Spleen (tissue), 11 donors: ENCODE measurements at regions not wholly inside any gene's neighbourhood (a gene's known extent, or its start where the extent isn't known, plus 50 kb on each side); places are given as distances from the start of the nearest gene placed in this dataset.
"Not testable (repeated sequence)": the region's sequence is repeated elsewhere in the genome, so short reads cannot be mapped to it uniquely, and the experiment has no call there.

Experiments used
- DNase-seq: peaks from one replicate; pipeline ENCODE4 v3.0.0-alpha.2; 2020
- H3K27ac ChIP-seq, 8 donors: fragments of 200-600 bp; sonication (generic) in 7 of 8; 1 replicate in 4 of 8; 2 replicates in 4 of 8; pipeline versions ENCODE4 v1.5.0 to v1.8.0; 2016 to 2021; ENCODE audit warnings: inconsistent platforms in 4 of 8, mild to moderate bottlenecking in 4 of 8, moderate library complexity in 1 of 8
- H3K27me3 ChIP-seq, 7 donors: fragments of 200-600 bp; sonication (generic) in 6 of 7; replicated peaks in 1 of 7; 1 replicate in 4 of 7; 2 replicates in 3 of 7; pipeline versions ENCODE4 v1.5.0 to v1.8.0; 2016 to 2021; ENCODE audit warnings: inconsistent platforms in 3 of 7, mild to moderate bottlenecking in 1 of 7
- H3K36me3 ChIP-seq, 6 donors: fragments of 200-600 bp; sonication (generic) in 5 of 6; 1 replicate in 4 of 6; 2 replicates in 2 of 6; pipeline versions ENCODE4 v1.5.0 to v1.8.0; 2016 to 2021; ENCODE audit warnings: inconsistent platforms in 2 of 6
- H3K4me1 ChIP-seq, 6 donors: fragments of 200-600 bp; sonication (generic) in 5 of 6; 1 replicate in 3 of 6; 2 replicates in 3 of 6; pipeline versions ENCODE4 v1.5.0 to v1.8.0; 2016 to 2021; ENCODE audit warnings: inconsistent platforms in 3 of 6
- H3K4me3 ChIP-seq, 8 donors: fragments of 200-600 bp; sonication (generic) in 7 of 8; 1 replicate in 4 of 8; 2 replicates in 4 of 8; pipeline versions ENCODE4 v1.5.0 to v1.8.0; 2016 to 2021; ENCODE audit warnings: inconsistent platforms in 4 of 8, mild to moderate bottlenecking in 4 of 8, moderate library complexity in 2 of 8
- H3K9me3 ChIP-seq, 8 donors: fragments of 200-600 bp; sonication (generic) in 7 of 8; 1 replicate in 4 of 8; 2 replicates in 4 of 8; pipeline versions ENCODE4 v1.5.0 to v1.8.0; 2016 to 2021; ENCODE audit warnings: inconsistent platforms in 4 of 8
- CTCF ChIP-seq, 11 experiments: fragments of 200-600 bp in 7 of 11; fragments of 450-650 bp in 4 of 11; sonication (generic) in 4 of 11; IDR thresholded peaks in 8 of 11; conservative IDR thresholded peaks in 3 of 11; 1 replicate in 7 of 11; 2 replicates in 4 of 11; pipeline versions ENCODE4 v1.4.0 to v1.8.0; 2016 to 2021; ENCODE audit warnings: antibody characterized with exemption in 11 of 11, inconsistent platforms in 4 of 11, mild to moderate bottlenecking in 1 of 11
- POLR2A ChIP-seq, 3 donors: fragments of 450-650 bp; IDR thresholded peaks; one replicate each; pipeline ENCODE4 v1.5.1; 2017; ENCODE audit warnings: antibody characterized with exemption in 3 of 3, mild to moderate bottlenecking in 1 of 3
- POLR2AphosphoS5 ChIP-seq, 3 donors: sonication (generic); formaldehyde crosslinking; IDR thresholded peaks; one replicate each; pipeline ENCODE4 v1.5.1; 2017; ENCODE audit warnings: antibody characterized with exemption in 3 of 3
- WGBS, 5 donors: extraction: QIAGEN DNeasy Blood & Tissue Kit in 3 of 5; methylation state at CpG; one replicate each; pipeline versions ENCODE4 v1.1.5 to v1.1.7; 2013 to 2018; 5-methylcytosine and 5-hydroxymethylcytosine counted together
- intact Hi-C: fragments of 100-400 bp; cut with DNase I; formaldehyde crosslinking; loops from one replicate; pipeline ENCODE4 v1.15.0; 2023; ENCODE audit warnings: low total_unique reads
- donor health status: healthy with polysubstance abuse.
- donor health status: DM: no; HTN: no; CAD: no; lungs with moderate emphysema.
- donor health status: DM: no; HTN: no; CAD: no.
- donor health status: Bipolar disorder and iron deficiency.
- donor health status: healthy.
- donor health status: DM: no; HTN: no; CAD: no.
- donor health status: DM: yes; HTN: yes; CAD: no.

GRCh38 chrX:65866773-65867172 lies 173.1 kb downstream of the VSIG4 start:
- intact Hi-C loops: no loop called here
- DNase-seq: no peak
- TF ChIP-seq POLR2AphosphoS5 (IDR thresholded peaks at IDR 0.05) (no peak), POLR2A (IDR thresholded peaks at IDR 0.05) (no peak), CTCF (IDR thresholded peaks at IDR 0.05 in 8 of 11, conservative IDR thresholded peaks at IDR 0.05 in 3 of 11) (no peak)
- WGBS, 5 donors: 82 to 100% (median 94%) methylated on average over 1 of the region's 1 CpG
- no peaks in the 10 kb centered on the region for H3K36me3 ChIP-seq
- H3K4me1 ChIP-seq: no peaks in the 10 kb centered on the region
- no peaks in the 10 kb centered on the region for H3K9me3 ChIP-seq
- H3K27ac ChIP-seq: no peak overlapping the region
- H3K4me3 ChIP-seq: no peak overlapping the region
- no peaks in the 10 kb centered on the region for H3K27me3 ChIP-seq

GRCh38 chrX:65866146-65866545 lies 173.7 kb downstream of the VSIG4 start:
- TF ChIP-seq CTCF (IDR thresholded peaks at IDR 0.05 in 8 of 11, conservative IDR thresholded peaks at IDR 0.05 in 3 of 11) (no peak), POLR2AphosphoS5 (IDR thresholded peaks at IDR 0.05) (no peak)
- Histone ChIP-seq H3K36me3 (no peaks in the 10 kb centered on the region), H3K27me3 (no peaks in the 10 kb centered on the region), H3K9me3 (no peaks in the 10 kb centered on the region), H3K27ac (peak overlapping the region in 1 of 8 donors; percentile 23), H3K4me3 (no peak overlapping the region), H3K4me1 (no peaks in the 10 kb centered on the region)
- intact Hi-C loops: no loop called here
- DNase-seq: no peak

GRCh38 chrX:65862638-65863037 lies 177.2 kb downstream of the VSIG4 start:
- TF ChIP-seq CTCF (IDR thresholded peaks at IDR 0.05 in 8 of 11, conservative IDR thresholded peaks at IDR 0.05 in 3 of 11) (no peak), POLR2AphosphoS5 (IDR thresholded peaks at IDR 0.05) (no peak), POLR2A (IDR thresholded peaks at IDR 0.05) (no peak)
- H3K36me3 ChIP-seq: no peaks in the 10 kb centered on the region
- H3K9me3 ChIP-seq: no peaks in the 10 kb centered on the region
- H3K27ac ChIP-seq: no peak overlapping the region
- DNase-seq: no peak
- intact Hi-C loops: no loop called here
- H3K4me1 ChIP-seq: no peaks in the 10 kb centered on the region
- 66 to 82% (median 75%) methylated on average over 5 of the region's 5 CpGs for WGBS, 5 donors
- H3K27me3 ChIP-seq: no peaks in the 10 kb centered on the region
- no peak overlapping the region for H3K4me3 ChIP-seq

- DNase-seq: no peak
- intact Hi-C loops: no loop called here
- TF ChIP-seq CTCF (IDR thresholded peaks at IDR 0.05 in 8 of 11, conservative IDR thresholded peaks at IDR 0.05 in 3 of 11) (no peak), POLR2A (IDR thresholded peaks at IDR 0.05) (no peak), POLR2AphosphoS5 (IDR thresholded peaks at IDR 0.05) (no peak)
Measured at GRCh38 chrX:65859299-65859698, 180.6 kb downstream of the VSIG4 start.

GRCh38 chrX:65854437-65854836 lies 185.4 kb downstream of the VSIG4 start:
- DNase-seq, H3K27me3 ChIP-seq, intact Hi-C loops, H3K4me1 ChIP-seq, H3K4me3 ChIP-seq, H3K36me3 ChIP-seq, H3K27ac ChIP-seq: not testable (repeated sequence)
- WGBS, 5 donors: 47 to 93% (median 83%) methylated on average over 1 of the region's 1 CpG
- H3K9me3 ChIP-seq: peaks cover 0 to 19% (median 0%) of the 10 kb centered on the region in 8 donors

More at GRCh38 chrX:65859299-65859698, 180.6 kb downstream of the VSIG4 start:
- no peaks in the 10 kb centered on the region for H3K36me3 ChIP-seq
- no peak overlapping the region for H3K4me3 ChIP-seq
- no peak overlapping the region for H3K27ac ChIP-seq
- H3K4me1 ChIP-seq: no peaks in the 10 kb centered on the region
- H3K27me3 ChIP-seq: peaks cover 0 to 3% (median 0%) of the 10 kb centered on the region in 7 donors
- peaks cover 0 to 12% (median 0%) of the 10 kb centered on the region in 8 donors for H3K9me3 ChIP-seq

GRCh38 chrX:65851306-65851705 lies 183.9 kb downstream of the MSN start:
- peaks cover 0 to 19% (median 0%) of the 10 kb centered on the region in 8 donors for H3K9me3 ChIP-seq
- H3K27ac ChIP-seq, intact Hi-C loops, DNase-seq, H3K4me3 ChIP-seq, H3K27me3 ChIP-seq, H3K36me3 ChIP-seq, H3K4me1 ChIP-seq: not testable (repeated sequence)
- WGBS, 5 donors: 71 to 94% (median 91%) methylated on average over 1 of the region's 1 CpG

- H3K4me1 ChIP-seq, H3K27me3 ChIP-seq, intact Hi-C loops, H3K4me3 ChIP-seq, DNase-seq, H3K27ac ChIP-seq, H3K36me3 ChIP-seq: not testable (repeated sequence)
- H3K9me3 ChIP-seq: peaks cover 0 to 19% (median 0%) of the 10 kb centered on the region in 8 donors
- WGBS, 5 donors: 65 to 92% (median 78%) methylated on average over 2 of the region's 2 CpGs
Measured at GRCh38 chrX:65850821-65851220, 183.4 kb downstream of the MSN start.
